Activated T-cell treated with anti-CD3 and anti-CD28 coated beads, Interleukin-2, amount 50 U/mL, for 72 hours (primary cell): ENCODE measurements at regions not wholly inside any gene's neighbourhood (a gene's known extent, or its start where the extent isn't known, plus 50 kb on each side); places are given as distances from the start of the nearest gene placed in this dataset.

Experiments used
- ATAC-seq, 2 donors: fragments of 150-1000 bp; cut with Tn5 transposase; replicated peaks in 1 of 2; 2 replicates each; pipeline ENCODE4 v1.10.0; 2021; ENCODE audit warnings: moderate library complexity in 2 of 2, mild to moderate bottlenecking in 1 of 2
- DNase-seq, 2 donors: peaks; one replicate each; pipeline ENCODE4 v3.0.0; 2021 to 2022; ENCODE audit warnings: mixed read lengths in 1 of 2
- H3K27ac Mint-ChIP-seq: one replicate; pipeline ENCODE4 v1.8.0; 2022; ENCODE audit warnings: mild to moderate bottlenecking, moderate library complexity, mixed read lengths
- H3K27me3 Mint-ChIP-seq: one replicate; pipeline ENCODE4 v1.8.0; 2022; ENCODE audit warnings: low read depth, mixed read lengths
- H3K36me3 Mint-ChIP-seq, 2 donors: one replicate each; pipeline ENCODE4 v1.8.0; 2022; ENCODE audit warnings: mixed read lengths in 2 of 2, mild to moderate bottlenecking in 1 of 2; ENCODE audit not compliant: insufficient read depth in 2 of 2
- H3K4me1 Mint-ChIP-seq: one replicate; pipeline ENCODE4 v1.8.0; 2022; ENCODE audit warnings: low read depth, mixed read lengths
- H3K4me3 Mint-ChIP-seq, 2 donors: one replicate each; pipeline ENCODE4 v1.8.0; 2022; ENCODE audit warnings: mild to moderate bottlenecking in 2 of 2, mixed read lengths in 2 of 2, moderate library complexity in 2 of 2
- H3K9me3 Mint-ChIP-seq, 2 donors: one replicate each; pipeline ENCODE4 v1.8.0; 2022; ENCODE audit warnings: mixed read lengths in 2 of 2

- Mint-ChIP-seq H3K27me3 (no peaks in the 10 kb centered on the region), H3K36me3 (no peaks in the 10 kb centered on the region), H3K27ac (no peak overlapping the region), H3K4me3 (no peak overlapping the region), H3K9me3 (no peaks in the 10 kb centered on the region), H3K4me1 (no peaks in the 10 kb centered on the region)
- DNase-seq, result no peak
- ATAC-seq, result no peak
These were observed 764.7 kb downstream of the SATB2 start for GRCh38 chr2:198692907-198693510.

- Mint-ChIP-seq H3K4me1 (no peaks in the 10 kb centered on the region), H3K4me3 (no peak overlapping the region), H3K36me3 (no peaks in the 10 kb centered on the region), H3K27ac (no peak overlapping the region), H3K27me3 (no peaks in the 10 kb centered on the region), H3K9me3 (peaks cover 2 to 3% of the 10 kb centered on the region in 2 donors)
- ATAC-seq (no peak), DNase-seq (no peak)
These were observed 766.5 kb downstream of the SATB2 start for GRCh38 chr2:198691236-198691635.

GRCh38 chr2:198664321-198664720, 793.4 kb downstream of the SATB2 start:
- ATAC-seq (no peak), DNase-seq (no peak)
- Mint-ChIP-seq H3K36me3 (no peaks in the 10 kb centered on the region), H3K27ac (no peak overlapping the region), H3K27me3 (no peaks in the 10 kb centered on the region), H3K4me1 (no peaks in the 10 kb centered on the region), H3K4me3 (no peak overlapping the region), H3K9me3 (no peaks in the 10 kb centered on the region)

DNA sequence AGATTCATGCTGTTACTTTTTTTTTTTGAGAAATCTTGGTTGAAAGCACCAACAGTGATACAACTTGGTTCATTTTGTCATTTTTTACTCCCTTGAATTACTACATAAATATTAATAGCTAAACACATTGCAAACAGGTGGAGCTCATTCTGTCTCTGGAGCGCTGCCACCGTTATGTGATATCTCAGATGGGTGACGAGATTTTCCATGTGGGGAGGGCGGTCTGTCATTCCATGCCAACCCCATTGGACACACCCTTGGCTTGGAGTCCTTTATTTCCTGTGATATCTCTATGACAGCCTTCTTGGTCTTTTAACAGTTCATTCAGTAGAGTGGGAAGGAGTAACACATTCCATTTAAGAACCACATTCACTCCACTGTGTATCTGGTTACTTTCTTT, 794.8 kb downstream of the SATB2 start:
- DNase-seq (no peak), ATAC-seq (no peak)
- Mint-ChIP-seq H3K36me3 (no peaks in the 10 kb centered on the region), H3K27me3 (no peaks in the 10 kb centered on the region), H3K4me1 (no peaks in the 10 kb centered on the region), H3K9me3 (no peaks in the 10 kb centered on the region), H3K27ac (no peak overlapping the region), H3K4me3 (no peak overlapping the region)

- Mint-ChIP-seq H3K9me3 (no peaks in the 10 kb centered on the region), H3K27ac (no peak overlapping the region), H3K4me3 (no peak overlapping the region), H3K4me1 (no peaks in the 10 kb centered on the region), H3K27me3 (no peaks in the 10 kb centered on the region), H3K36me3 (no peaks in the 10 kb centered on the region)
- ATAC-seq (no peak), DNase-seq (no peak)
These were observed 797.2 kb downstream of the SATB2 start for GRCh38 chr2:198660501-198660900.

DNA sequence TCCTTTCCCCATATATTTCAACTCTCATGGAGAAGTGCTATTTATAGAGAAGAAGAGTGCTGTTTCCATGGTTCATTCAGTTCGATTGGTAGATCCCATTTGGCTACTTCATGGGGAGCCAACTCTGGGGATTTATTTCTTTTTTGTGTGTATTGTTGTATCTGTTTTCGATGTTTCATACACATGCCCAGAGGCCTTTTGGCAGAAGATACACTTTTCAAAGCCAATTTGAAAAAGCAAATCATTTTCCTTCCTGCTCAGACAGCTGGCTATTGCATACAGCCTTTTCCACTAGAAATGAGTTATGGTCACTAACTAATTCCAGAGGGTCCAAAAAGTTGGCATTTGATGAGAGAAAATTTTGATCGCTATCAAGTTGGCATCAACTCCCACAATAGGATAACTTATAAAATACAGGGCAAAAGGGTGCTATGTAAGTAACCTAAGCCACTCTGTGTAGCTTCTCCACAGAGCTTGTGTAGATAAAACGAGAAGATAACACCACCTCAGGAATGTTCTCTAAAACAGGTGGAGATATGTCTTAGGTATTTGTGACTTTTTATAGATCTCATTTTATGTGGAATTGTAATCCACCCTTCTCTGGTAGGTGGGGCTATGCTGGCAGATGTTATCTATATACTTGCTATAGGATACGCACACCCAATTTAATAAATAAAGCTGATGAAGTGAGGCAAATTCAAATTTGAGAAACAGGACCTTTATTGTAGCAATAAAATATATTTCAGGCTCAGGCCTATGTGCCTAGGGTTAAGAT, 798.5 kb downstream of the SATB2 start:
- Mint-ChIP-seq H3K27ac (no peak overlapping the region), H3K9me3 (no peaks in the 10 kb centered on the region), H3K4me1 (no peaks in the 10 kb centered on the region), H3K27me3 (no peaks in the 10 kb centered on the region), H3K36me3 (no peaks in the 10 kb centered on the region), H3K4me3 (no peak overlapping the region)
- ATAC-seq (no peak), DNase-seq (no peak)

DNA sequence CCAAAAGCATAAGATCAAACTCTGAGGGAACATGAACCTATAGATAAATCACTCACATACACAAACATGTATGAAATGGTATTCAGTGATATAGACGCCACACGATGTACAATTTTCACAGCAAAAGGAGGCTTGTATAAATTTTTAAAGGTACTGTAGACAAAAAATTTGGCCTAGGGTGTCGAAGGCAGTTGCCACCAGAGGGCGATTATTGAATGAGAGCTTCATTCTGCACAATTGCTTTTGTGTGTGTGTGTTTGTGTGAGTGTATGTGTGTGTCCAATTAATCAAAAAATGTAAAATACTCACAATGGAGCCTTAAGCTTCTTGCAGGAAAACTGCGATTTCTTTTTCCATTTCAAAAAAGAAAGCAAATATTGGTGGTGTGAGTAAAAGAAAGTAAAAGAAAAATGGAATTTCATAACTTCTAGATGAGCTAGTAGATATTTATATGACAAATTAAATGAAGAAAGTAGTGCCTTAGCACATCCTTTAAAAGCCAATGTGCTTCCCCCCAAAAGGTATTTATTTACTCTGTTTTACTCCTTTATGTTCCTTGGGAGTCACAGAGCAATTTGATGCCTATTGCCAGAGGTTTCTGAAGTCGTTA, 800.1 kb downstream of the SATB2 start:
- DNase-seq (peak in 1 of 2 donors; percentile 0), ATAC-seq (no peak)
- Mint-ChIP-seq H3K36me3 (no peaks in the 10 kb centered on the region), H3K27me3 (no peaks in the 10 kb centered on the region), H3K4me3 (no peak overlapping the region), H3K27ac (no peak overlapping the region), H3K4me1 (no peaks in the 10 kb centered on the region), H3K9me3 (no peaks in the 10 kb centered on the region)

- Mint-ChIP-seq H3K27ac (no peak overlapping the region), H3K4me1 (no peaks in the 10 kb centered on the region), H3K27me3 (no peaks in the 10 kb centered on the region), H3K4me3 (no peak overlapping the region), H3K9me3 (no peaks in the 10 kb centered on the region), H3K36me3 (no peaks in the 10 kb centered on the region)
- no peak for ATAC-seq
- DNase-seq, result no peak
These were observed 800.9 kb downstream of the SATB2 start for GRCh38 chr2:198656869-198657268.

DNA sequence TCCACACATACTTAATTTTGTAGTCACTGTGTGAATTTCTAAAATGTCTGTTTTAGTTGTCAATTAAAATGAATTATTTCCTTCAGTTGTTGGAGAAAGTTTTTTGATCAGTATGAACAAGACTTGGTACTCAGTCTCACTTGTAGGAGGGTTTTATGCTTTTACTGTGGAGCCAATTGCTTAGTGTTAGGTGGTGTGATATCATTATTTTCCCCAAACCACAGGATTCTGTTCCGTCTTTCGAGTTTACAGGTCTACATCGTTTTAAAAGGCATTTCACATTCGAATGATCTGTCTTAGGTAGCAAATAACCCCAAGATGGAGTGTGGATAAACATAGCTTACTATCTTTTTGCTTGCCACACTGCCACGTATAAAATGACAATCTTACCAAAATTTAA, 803.1 kb downstream of the SATB2 start:
- H3K9me3 Mint-ChIP-seq, result no peaks in the 10 kb centered on the region
- no peaks in the 10 kb centered on the region for H3K4me1 Mint-ChIP-seq
- DNase-seq (no peak), ATAC-seq (no peak)
- peaks cover 6% of the 10 kb centered on the region for H3K27me3 Mint-ChIP-seq
- no peak overlapping the region for H3K27ac Mint-ChIP-seq
- no peak overlapping the region for H3K4me3 Mint-ChIP-seq
- H3K36me3 Mint-ChIP-seq, result no peaks in the 10 kb centered on the region

DNA sequence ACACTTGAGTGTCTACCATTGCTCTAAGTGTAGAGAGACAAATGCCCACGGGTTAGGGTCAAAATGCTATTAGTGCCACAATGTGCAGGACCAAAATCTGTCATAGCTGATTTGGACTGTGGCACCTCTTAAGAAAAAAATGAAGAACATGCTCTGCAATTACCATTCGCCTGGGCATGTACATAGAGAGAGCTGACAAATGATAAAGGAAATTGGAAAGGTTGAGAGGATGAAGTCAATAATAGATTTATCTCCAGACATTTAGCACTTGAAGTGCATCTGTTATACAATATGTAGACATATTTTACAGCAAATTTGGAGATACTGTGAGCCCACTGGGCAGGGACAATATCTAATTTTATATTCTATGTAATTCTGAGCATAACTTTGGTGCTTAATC, 804.4 kb downstream of the SATB2 start:
- no peaks in the 10 kb centered on the region for H3K4me1 Mint-ChIP-seq
- H3K27ac Mint-ChIP-seq, result no peak overlapping the region
- H3K9me3 Mint-ChIP-seq, result no peaks in the 10 kb centered on the region
- no peak for ATAC-seq
- H3K4me3 Mint-ChIP-seq, result no peak overlapping the region
- no peak for DNase-seq
- no peaks in the 10 kb centered on the region for H3K36me3 Mint-ChIP-seq
- H3K27me3 Mint-ChIP-seq, result peaks cover 6% of the 10 kb centered on the region

DNA sequence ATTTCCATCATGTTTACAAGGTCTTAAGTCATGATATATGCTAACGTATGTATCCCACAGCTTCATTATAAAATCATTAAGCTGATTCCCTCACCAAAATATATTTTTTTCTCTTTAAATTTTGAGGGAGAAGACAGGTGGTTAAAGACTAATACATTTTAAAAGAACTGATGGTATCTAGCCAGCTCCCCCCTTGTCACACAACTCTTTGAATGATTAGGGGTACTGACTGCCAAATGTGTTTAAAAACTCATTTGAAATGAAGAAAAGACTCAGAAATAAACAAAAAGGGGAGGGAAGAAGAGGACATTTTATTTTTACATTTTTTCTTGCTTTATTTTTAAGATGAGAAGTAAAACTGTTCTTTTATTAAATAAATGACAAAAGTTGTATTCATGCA, 805.3 kb downstream of the SATB2 start:
- peaks cover 6% of the 10 kb centered on the region for H3K27me3 Mint-ChIP-seq
- H3K9me3 Mint-ChIP-seq, result no peaks in the 10 kb centered on the region
- DNase-seq, result no peak
- no peak overlapping the region for H3K4me3 Mint-ChIP-seq
- no peak overlapping the region for H3K27ac Mint-ChIP-seq
- no peak for ATAC-seq
- no peaks in the 10 kb centered on the region for H3K4me1 Mint-ChIP-seq
- no peaks in the 10 kb centered on the region for H3K36me3 Mint-ChIP-seq

GRCh38 chr2:198645816-198646215, 811.9 kb downstream of the SATB2 start:
- no peak overlapping the region for H3K4me3 Mint-ChIP-seq
- H3K4me1 Mint-ChIP-seq, result no peaks in the 10 kb centered on the region
- no peaks in the 10 kb centered on the region for H3K9me3 Mint-ChIP-seq
- no peak overlapping the region for H3K27ac Mint-ChIP-seq
- DNase-seq (no peak), ATAC-seq (no peak)
- H3K27me3 Mint-ChIP-seq, result no peaks in the 10 kb centered on the region
- H3K36me3 Mint-ChIP-seq, result no peaks in the 10 kb centered on the region

GRCh38 chr2:198641161-198641560, 816.6 kb downstream of the SATB2 start:
- Mint-ChIP-seq H3K9me3 (no peaks in the 10 kb centered on the region), H3K4me1 (no peaks in the 10 kb centered on the region), H3K4me3 (no peak overlapping the region), H3K27ac (no peak overlapping the region), H3K36me3 (no peaks in the 10 kb centered on the region), H3K27me3 (no peaks in the 10 kb centered on the region)
- DNase-seq (no peak), ATAC-seq (no peak)

- Mint-ChIP-seq H3K4me1 (no peaks in the 10 kb centered on the region), H3K27me3 (no peaks in the 10 kb centered on the region), H3K27ac (no peak overlapping the region), H3K4me3 (no peak overlapping the region), H3K9me3 (no peaks in the 10 kb centered on the region), H3K36me3 (no peaks in the 10 kb centered on the region)
- ATAC-seq (no peak), DNase-seq (no peak)
These were observed 817.3 kb downstream of the SATB2 start for GRCh38 chr2:198640463-198640862.
